ENCODE measurements at regions not wholly inside any gene's neighbourhood (a gene's known extent, or its start where the extent isn't known, plus 50 kb on each side); places are given as distances from the start of the nearest gene placed in this dataset.

GRCh38 chr7:32393861-32394260, 96.3 kb downstream of the LSM5 start:
- H3K4me3 Mint-ChIP-seq (ENCODE audit: low read depth, unreplicated experiment) = no peak overlapping the region
- H3K27me3 Mint-ChIP-seq (ENCODE audit: unreplicated experiment) = peaks cover 61% of the 10 kb centered on the region
- TF ChIP-seq CTCF (IDR thresholded peaks at IDR 0.05; ENCODE audit: unreplicated experiment) = no peak
- CTCF ChIA-PET = interaction anchor here (0.5 kb wide), 1 partner anchor 182 kb away, joined by 5 read pairs; no protein-coding TSS in a partner anchor
- no peak for DNase-seq
- no peaks in the 10 kb centered on the region for H3K9me3 Mint-ChIP-seq (ENCODE audit: low read depth, unreplicated experiment)
- intact Hi-C loops (cut with micrococcal nuclease; ENCODE audit: unreplicated experiment) = no loop called here
- H3K36me3 Mint-ChIP-seq (ENCODE audit: insufficient read depth, unreplicated experiment) = no peaks in the 10 kb centered on the region
- no TSS peak for BruUV-seq (replicated peaks)
- no peaks in the 10 kb centered on the region for H3K4me1 Mint-ChIP-seq (ENCODE audit: low read depth, unreplicated experiment)
- H3K27ac Mint-ChIP-seq (ENCODE audit: unreplicated experiment) = no peak overlapping the region

DNA sequence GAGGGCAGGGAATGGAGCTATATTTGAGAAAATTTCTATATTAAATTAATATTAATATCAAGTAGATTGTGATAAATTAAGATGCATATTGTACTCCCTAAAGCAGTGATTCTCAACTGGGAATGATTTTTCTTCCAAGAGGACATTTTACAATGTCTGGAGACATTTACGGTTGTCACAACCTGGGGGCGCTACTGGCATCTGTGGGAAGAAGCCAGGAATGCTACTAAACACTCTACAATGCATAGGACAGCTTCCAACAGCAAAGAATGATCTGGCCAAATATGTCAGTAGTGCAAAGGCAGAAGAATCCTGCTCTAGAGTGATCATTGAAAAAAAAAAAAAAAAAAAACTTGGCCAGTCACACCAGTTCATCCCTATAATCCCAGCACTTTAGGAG, 100.0 kb downstream of the LSM5 start:
- Mint-ChIP-seq H3K27ac (ENCODE audit: unreplicated experiment) (no peak overlapping the region), H3K9me3 (ENCODE audit: low read depth, unreplicated experiment) (no peaks in the 10 kb centered on the region), H3K4me1 (ENCODE audit: low read depth, unreplicated experiment) (no peaks in the 10 kb centered on the region), H3K27me3 (ENCODE audit: unreplicated experiment) (peaks cover 62% of the 10 kb centered on the region), H3K36me3 (ENCODE audit: insufficient read depth, unreplicated experiment) (no peaks in the 10 kb centered on the region), H3K4me3 (ENCODE audit: low read depth, unreplicated experiment) (no peak overlapping the region)
- TF ChIP-seq CTCF (IDR thresholded peaks at IDR 0.05; ENCODE audit: unreplicated experiment) = no peak
- CTCF ChIA-PET = no interaction called here
- DNase-seq = no peak
- intact Hi-C loops (cut with micrococcal nuclease; ENCODE audit: unreplicated experiment) = no loop called here
- BruUV-seq (replicated peaks) = no TSS peak

DNA sequence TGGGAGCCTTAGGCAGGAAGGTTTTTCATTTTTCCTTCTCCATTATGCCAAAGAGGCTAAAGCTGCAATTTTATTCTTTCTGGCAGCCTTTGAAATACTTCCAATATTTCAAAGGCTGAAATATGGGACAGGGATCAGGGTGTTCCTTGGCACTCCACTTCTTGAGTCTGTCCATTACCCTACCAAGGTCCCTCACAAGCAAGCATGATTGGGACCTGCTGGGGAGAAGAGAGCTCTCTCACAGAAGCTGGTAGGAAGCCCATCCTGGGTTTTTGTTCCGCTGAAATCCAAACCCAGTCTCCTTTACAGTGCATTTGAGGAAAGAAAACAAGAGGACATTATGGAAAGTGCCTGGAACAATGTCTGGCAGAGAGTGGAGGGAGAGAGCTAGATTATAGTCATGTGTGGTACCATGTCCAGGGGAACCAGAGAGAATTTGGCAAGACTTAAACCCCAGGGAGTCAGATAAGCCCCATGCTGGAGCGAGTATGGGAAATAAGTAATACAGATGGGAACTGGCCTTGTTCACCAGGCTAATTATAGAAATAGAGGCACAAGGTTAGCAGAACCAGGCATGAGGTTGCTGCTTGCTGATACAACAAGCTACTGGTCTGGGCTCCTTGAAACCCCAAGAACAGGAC, 104.7 kb downstream of the LSM5 start:
- no peaks in the 10 kb centered on the region for H3K4me1 Mint-ChIP-seq (ENCODE audit: low read depth, unreplicated experiment)
- no TSS peak for BruUV-seq (replicated peaks)
- no peaks in the 10 kb centered on the region for H3K36me3 Mint-ChIP-seq (ENCODE audit: insufficient read depth, unreplicated experiment)

DNA sequence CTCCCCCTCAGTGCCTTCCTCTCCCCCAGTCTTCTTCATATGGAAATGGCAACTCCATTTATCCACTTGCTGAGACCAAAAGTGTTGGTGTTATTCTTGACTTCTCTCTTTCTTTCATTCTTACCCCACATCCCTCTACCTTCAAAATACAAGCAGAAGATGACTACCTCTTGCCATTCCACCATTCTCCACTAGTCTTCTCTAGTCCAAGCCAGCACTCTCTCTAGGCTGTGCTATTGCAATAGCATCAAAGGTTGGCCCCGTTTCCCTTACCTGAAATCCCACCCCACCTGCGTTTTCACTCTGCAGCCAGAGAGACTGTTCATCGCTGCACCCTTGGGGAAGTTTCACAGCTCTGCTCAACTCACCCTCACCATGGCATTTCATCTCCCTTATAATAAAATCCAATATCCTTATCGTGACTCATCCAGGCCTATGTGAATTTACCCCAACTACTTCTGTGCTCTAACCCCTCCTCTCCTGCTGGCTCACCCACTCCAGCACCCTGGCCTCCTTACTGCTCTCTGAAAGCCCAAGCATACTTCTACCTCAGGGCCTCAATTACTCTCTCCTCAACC, 109.1 kb downstream of the LSM5 start:
- H3K36me3 Mint-ChIP-seq (ENCODE audit: insufficient read depth, unreplicated experiment) = no peaks in the 10 kb centered on the region
- no peak overlapping the region for H3K4me3 Mint-ChIP-seq (ENCODE audit: low read depth, unreplicated experiment)
- BruUV-seq (replicated peaks) = no TSS peak
- TF ChIP-seq CTCF (IDR thresholded peaks at IDR 0.05; ENCODE audit: unreplicated experiment) = no peak
- H3K4me1 Mint-ChIP-seq (ENCODE audit: low read depth, unreplicated experiment) = no peaks in the 10 kb centered on the region
- DNase-seq = no peak
- H3K27ac Mint-ChIP-seq (ENCODE audit: unreplicated experiment) = no peak overlapping the region
- H3K27me3 Mint-ChIP-seq (ENCODE audit: unreplicated experiment) = peaks cover 99% of the 10 kb centered on the region
- intact Hi-C loops (cut with micrococcal nuclease; ENCODE audit: unreplicated experiment) = no loop called here
- CTCF ChIA-PET = no interaction called here
- H3K9me3 Mint-ChIP-seq (ENCODE audit: low read depth, unreplicated experiment) = no peaks in the 10 kb centered on the region

More for the DNA sequence above, 104.7 kb downstream of the LSM5 start:
- CTCF ChIA-PET = no interaction called here
- no peak for DNase-seq
- TF ChIP-seq CTCF (IDR thresholded peaks at IDR 0.05; ENCODE audit: unreplicated experiment) = no peak
- Mint-ChIP-seq H3K4me3 (ENCODE audit: low read depth, unreplicated experiment) (no peak overlapping the region), H3K27ac (ENCODE audit: unreplicated experiment) (no peak overlapping the region), H3K9me3 (ENCODE audit: low read depth, unreplicated experiment) (no peaks in the 10 kb centered on the region), H3K27me3 (ENCODE audit: unreplicated experiment) (peaks cover 71% of the 10 kb centered on the region)
- intact Hi-C loops (cut with micrococcal nuclease; ENCODE audit: unreplicated experiment) = no loop called here
